ELR (cell line): ENCODE measurements at regions not wholly inside any gene's neighbourhood (a gene's known extent, or its start where the extent isn't known, plus 50 kb on each side); places are given as distances from the start of the nearest gene placed in this dataset.

ENCODE experiments used
- DNase-seq: peaks from one replicate; pipeline ENCODE4 v3.0.0-alpha.2; 2015; ENCODE audit warnings: low read depth

DNA sequence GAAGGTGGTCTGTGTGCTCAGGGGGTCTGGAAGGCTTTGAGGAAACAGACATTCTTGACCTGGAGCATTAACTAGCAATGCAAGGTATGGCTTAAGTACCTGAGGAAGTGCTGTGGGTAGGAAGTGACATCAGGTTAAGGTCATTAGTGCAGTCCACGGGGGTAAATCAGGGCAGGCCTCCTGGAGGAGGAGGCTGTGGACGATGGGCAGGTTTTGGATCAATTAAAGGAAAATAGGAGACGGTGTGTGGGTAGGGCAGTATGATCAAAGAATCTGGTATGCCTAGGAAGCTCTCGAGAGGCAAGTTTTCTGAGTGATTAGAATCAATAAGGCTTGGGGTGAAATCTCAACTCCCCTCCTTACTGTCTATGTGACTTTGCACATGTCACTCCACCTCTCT, 295.3 kb downstream of the AACS start:
- DNase-seq, result no peak

DNA sequence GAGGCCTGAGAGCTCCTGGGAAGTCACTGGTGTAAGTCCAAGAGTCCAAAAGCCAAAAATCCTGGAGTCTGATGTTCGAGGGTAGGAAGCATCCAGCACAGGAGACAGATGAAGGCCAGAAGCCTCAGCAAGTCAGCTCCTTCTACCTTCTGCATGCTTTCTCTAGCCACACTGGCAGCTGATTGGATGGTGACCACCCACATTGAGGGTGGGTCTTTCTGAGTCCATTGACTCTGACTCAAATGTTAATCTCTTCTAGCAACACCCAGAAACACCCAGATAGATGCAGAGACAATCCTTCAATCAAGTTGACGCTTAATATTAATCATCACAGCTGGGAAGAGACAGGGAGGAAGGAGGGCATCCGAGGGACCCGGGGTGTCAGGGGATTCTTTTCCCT, 305.8 kb downstream of the AACS start:
- DNase-seq, result no peak

DNA sequence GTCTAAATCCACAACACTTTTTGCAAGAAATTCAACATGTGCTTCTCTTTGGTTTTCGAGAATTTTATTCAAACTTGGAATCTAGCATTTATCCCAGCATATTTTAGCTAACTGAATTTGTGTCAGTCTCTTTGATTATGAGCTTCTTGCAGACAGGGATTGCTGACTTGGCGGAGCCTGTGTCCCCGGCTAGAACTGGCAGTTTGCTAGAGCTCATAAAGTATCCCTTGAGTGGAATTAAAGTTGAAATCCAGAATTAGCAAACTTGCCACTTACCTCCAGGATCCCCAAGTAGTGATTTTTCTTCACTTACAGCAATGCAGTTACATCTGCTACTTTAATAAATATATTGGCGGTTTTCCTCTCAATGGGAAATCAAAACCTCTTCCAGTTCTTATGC, 306.9 kb downstream of the AACS start:
- DNase-seq, result no peak

DNA sequence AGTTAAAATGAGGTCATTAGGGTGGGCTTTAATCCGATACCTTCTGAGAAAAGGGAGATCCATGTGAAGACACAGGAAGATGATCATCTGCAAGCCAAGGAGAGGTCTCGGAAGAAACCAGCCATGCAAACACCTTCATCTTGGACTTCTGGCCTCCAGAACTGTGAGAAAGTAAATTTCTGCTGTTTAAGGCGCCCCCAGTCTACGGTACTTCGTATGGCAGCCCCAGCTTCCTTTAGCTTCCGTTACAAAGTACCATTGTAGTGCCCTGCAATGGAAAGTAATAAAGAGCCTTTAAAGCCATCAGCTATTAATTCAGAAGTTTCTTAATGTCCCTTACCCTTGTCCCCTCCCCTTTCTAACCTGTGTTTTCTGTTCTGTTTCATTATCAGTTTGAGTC, 308.1 kb downstream of the AACS start:
- no peak for DNase-seq

DNA sequence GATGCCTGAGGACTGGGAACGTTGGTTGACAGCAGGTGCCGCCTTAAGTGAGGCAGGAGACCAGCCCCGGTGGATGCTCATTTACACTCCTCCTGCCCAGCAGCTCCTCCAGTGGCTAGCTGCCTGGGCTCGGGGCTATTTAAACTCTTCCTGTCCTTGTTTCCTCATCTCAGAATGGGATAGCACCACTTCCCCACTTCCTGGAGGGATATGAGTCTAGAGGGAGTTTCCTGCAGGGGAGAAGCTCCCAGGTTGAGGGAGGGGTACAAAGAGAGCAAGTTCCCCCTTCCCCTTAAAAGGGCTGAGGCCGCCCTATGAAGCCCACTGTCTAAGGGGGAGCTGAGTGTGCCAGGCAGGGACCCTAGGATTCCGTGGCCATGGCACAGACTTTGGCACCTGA, 311.2 kb downstream of the AACS start:
- DNase-seq, result no peak

DNA sequence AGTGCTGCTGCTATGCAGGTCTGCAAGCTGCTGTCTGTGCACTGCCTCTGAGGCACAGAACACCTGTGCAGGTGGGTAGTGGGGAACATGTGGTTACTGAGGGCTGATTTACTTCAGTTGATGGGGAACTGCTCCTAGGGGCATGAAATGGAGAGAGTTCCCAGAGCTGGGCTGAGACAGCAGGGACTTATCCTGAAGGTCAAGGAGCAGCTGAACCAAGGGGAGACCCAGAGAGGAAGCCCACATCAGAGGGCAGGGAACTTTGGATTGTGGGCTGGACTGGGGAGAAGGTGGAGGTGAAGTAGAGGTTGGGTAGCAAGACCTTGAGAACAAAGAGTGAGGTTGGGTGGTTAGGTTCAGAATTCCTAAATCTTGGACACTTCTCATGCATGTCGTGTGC, 311.9 kb downstream of the AACS start:
- DNase-seq, result no peak

DNA sequence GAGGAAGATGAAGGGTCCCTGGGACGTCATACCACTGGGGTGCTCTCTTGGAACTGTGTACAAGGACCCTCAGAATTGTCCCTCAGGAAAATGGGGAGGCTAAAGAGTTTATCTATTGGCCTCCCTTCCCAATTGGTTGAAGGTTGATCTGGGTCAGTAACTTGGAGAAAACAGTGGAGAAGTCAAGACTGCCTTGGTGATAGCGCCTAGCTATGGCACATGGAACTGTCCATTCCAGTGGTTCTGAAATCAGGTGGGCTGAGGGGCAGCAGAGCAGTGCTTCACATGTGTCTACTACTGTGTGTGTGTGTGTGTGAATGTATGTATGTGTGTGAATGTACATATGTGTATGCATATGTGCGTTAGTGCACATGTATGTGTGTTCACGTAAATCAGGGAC, 316.1 kb downstream of the AACS start:
- no peak for DNase-seq

DNA sequence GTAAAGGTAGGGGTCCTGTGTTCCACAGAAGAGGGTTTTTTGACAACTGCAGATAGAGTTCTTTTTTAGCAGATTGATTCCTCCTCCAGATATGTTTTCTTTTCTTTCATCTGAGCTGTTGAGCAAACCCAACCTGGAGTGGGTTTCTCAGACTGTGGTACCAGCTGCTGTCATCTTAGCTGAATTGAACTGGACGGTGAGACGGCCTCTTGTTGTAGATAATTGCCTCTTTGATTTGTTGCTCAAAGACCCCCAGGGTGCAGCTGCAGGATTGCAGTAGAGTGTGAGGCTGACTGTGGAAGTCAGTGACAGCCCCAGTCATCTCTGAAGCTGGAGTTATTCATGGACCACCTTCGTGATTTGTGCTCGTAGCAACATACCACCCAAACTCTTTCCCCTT, 317.7 kb downstream of the AACS start:
- DNase-seq, result no peak

DNA sequence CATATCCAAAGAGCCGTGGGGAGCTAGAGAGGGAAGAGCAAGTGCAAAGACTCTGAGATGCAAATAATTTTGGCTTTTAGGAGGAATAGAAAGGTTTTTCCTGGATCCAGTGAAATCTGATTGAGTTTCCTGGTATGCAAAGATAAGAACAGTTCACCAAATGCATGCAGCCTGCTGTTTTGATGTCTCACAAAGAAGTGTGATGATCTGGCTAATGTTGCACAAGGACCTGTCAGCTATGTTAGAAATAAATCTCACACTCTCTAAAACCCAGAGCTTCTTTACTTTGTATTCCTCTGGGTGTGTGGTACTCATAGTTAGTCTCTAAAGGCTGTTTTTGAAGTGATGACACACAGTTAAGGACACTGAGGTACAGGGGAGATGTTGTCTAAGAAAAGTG, 321.4 kb downstream of the AACS start:
- no peak for DNase-seq

DNA sequence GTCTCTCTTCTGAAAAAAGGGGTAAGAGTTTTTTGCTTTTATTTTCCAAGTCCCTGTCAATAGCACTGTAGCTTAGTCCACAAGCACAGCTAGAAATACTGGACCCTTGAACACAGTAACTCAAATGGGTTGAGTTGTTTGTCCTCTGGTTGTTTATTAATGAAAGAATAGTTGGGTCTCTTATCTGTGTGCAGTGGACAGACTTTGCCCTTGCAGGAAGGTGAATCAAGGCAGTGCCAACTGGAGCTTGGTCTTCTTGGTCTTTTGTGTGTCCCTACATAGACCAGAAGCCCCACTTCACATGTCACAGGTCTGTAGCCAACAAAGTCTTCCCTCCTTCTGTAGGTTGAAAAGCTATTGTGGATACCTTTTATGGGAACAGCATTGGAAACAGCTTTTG, 322.0 kb downstream of the AACS start:
- no peak for DNase-seq

DNA sequence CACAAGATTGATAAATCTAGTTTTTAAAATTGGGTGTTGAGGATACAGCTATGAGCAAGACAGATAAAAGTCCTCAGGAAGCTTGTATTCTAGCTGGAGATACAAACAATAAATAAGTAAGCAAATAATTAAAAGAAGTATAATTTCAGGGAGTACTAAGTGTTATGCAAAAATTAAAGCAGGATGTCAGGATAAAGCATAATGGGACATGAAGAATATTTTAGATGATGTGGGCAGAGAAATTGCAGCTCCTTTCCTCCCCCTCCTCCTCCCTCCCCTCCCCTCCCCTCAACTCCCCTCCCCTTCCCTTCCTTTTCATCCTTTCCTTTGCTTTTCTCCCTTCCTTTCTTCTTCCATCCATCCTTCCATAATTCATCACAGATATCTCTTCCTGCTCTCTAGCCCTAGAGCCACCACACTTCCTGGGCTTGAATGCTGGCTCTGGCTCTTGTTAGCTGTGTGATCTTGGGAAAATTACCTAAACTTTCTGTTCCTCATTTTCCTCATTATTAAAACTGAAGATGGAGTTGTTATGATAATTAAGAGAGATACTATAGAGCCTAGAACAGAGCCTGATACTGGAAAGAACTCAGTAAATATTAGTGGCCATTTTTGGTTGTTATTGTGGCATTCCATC, 323.9 kb downstream of the AACS start:
- no peak for DNase-seq

DNA sequence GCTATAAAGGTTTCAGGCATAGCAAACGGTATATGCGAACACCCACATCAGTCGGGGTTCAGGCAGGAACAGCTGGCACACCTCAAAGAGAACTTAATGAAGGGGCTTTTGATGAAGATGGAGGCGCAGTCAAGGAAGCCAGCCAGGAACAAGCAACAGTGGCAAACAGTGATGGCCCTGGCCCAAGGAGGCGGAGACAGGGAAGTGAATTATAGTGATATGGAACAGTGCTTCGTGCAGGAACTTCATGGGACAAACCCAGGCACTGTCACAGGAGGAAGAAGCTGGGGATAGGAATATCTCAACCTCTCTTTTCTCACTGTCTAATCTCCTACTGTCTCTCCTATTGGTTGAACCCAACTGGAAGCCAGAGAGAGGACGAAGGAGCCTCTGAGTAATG, 328.3 kb downstream of the AACS start:
- DNase-seq, result no peak

DNA sequence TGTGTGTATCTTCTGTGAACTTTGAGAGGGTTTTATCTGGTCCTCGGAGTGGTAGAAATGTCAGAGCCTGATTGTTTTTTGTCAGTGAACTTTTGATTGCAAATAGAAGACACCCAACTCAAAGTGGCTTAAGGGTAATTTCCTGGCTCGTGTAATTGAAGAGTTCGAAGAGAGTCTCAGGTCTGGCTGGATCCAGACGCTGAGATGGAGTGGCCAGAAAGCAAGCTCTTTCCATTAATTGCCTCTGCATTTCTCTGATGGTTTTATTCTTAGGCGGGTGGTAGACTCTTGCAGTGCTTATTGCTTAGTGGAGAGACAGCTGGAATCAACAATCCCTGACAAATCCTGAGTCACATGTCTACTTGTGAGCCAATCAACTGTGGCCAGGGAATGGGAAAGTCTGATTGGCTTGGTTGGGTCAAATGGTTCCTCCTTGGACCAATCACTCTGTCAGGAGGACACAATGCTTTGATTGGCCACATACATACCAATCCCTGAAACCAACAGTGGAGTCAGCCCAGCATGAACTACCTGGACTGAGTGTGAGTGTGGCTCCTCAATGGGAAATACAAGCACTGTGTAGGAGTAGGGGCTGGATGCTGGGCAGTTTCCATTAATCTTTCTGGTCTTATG, 330.5 kb downstream of the AACS start:
- DNase-seq, result no peak

DNA sequence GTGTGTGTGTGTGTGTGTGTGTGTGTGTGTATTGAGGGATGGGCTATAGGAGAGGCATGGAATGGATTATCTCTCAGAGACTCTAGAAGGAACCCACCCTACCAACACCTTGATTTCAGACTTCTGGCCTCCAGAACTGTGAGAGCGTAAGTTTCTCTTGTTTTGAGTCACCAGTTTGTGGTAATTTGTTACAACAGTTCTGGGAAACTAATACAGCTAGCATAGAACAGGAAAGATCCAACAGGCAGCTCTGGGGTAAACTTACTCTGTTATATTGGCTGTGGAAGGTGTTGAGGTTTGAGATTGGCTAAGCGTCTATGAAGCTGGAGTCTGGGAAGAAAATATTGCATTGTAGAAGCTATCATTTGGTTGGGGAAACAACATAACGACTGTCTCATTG, 334.3 kb downstream of the AACS start:
- DNase-seq, result no peak

DNA sequence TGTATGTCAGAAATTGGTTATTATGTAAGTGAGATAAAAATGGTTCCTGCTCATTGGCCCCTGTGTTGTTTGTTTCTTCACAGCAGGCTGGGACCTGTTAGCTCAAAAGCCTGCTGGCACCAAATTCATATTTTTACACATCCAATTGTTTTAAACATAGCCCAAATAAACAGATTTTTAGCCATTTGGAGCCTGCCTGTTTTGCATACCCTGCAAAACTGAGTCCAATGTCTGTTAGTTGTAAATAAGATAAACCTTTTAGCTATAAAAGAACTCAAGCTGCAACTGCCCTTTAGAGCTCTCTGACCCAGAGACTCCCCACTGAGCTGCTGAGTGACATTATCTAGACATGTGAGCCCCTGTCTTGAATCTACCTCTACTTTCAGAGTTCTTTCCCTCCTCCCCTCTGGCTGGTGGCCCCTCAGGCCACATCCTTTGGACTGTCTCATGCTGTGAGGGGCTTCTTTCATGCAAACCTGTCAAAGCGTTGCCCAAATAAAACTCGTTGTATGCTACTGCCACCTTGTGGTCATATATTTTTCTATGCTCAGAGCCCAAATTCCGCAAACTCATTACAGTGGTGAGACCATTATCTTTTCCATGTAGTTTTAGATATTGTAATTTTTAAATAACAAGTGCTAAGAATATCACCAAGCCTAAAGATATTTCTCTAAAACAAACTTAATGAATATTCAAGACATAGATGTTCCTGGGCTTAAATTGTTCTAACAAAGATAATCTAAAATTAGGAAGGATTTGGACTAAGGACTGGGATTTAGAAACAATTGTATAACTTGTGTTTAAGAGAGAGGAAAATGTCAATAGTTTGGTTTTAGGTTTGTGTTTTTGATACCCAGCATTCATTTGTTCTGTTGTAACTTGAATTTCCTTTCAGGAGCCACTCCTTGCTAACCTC, 337.9 kb downstream of the AACS start:
- DNase-seq, result peak; percentile 46

DNA sequence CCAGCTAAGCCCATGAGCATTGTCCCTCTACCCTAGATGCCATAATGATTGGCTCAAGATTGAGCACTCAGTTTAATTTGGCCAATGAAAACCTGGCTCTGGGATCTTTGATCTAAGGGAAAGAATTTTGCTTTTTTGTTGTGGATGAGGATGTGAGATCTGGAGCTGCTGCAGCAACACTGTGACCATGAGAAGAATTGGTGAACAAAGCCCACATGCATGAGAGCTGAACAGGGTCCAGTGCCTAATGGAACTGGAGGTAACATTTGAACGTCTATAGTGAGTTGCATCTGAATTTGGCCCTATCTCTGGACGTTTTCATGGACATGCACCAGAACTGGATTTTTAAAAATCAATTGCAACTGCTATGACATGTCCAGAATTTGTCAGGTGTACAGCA, 338.6 kb downstream of the AACS start:
- no peak for DNase-seq

DNA sequence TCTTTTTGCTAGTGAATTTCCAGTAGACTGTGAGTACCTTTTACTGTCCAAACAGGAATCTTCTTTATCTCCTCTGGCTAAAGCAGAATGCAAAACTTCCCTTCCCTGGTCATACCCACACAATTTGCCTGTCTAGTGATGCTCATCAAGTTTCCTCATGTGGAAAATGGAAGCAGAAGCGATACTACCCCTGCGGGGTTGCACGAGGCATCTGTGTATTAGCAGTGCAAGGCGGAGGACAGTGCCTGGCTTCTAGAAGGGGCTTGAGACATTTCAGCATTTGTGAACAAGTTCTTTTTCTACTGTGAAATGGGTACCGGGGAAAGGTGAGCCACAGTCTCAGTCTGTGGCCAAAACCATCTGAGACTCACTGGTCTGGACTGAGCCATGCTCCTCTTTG, 340.9 kb downstream of the AACS start:
- DNase-seq, result no peak

DNA sequence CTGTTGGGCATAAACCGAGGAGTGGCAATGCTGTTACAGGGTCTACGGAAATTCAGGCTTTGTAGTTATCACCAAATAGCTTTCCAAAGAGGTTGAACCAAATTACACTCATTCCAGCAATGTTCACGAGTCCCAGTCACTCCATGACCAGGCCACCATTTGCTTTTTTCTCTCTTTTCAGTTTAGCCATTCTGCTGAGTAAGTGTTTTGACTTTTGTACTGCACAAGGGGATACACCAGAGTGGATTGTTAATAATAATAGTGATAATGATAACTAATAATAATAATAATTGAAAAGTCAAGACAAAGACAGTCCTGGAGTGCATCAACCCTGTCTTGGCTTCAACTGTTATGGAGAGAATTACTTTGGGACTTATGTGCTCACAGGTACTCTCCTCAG, 343.5 kb downstream of the AACS start:
- DNase-seq, result no peak

DNA sequence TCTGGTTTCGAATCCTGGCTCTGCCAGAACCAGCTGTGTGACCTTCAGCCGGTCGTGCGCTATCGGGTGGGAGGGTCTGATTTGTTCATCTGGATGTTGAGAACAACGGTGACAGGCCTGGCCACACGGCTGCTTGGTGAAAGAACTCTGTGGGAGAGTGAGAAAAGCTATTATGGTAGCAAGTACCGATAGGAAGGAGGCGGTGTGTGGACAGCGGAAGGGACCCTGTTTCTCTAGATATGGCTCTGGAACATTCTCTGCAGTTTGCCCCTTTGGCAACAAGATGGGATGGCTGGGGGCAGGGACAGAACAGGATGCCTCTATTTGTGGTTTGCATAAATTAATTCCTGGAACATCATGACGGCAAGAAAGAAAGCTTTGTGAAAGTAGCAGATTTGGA, 347.3 kb downstream of the AACS start:
- DNase-seq, result no peak

DNA sequence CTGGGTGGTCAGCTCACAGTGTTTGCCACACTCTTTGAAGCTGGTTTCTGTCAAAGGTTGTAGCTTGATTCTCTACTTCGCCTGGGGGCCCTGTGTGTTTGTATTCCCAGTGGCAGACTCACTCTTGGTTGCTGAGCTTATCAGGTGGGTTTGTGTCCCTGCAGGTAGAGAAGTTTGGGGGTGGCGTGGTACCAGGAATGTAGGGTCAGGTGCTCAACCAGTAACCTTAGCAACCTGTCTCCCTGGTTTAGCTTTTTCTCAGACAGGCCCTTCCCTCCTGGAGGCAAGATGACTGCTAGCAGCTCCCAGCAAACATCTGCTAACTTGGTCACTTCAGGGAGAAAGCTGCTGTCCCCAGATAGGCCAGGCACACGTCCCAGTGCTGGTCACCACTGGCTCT, 352.2 kb downstream of the AACS start:
- no peak for DNase-seq

DNA sequence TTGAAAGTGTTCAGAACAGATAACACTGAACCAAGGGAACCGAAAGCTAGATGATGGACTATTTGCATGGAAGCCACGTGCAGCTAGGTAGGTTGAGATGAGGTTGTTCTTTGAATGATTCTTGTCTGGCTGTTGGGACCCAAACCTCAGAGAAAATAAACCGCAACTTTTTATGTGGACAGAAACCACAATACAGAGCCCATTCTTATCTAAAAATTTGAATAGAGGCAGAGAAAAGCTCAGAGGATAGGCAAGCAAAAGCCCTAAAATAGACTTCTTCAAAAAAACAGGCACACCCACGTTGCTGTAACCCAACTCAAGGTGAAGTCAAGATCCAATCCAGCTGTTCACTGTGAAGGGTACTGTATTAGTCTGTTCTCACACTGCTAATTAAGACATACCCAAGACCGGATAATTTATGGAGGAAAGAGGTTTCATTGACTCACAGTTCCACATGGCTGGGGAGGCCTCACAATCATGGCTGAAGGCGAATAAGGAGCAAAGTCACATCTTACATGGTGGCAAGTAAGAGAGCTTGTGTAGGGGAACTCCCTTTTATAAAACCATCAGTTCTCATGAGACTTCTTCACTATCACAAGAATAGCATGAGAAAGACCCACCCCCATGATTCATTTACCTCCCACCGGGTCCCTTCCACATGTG, 353.8 kb downstream of the AACS start:
- DNase-seq, result no peak

DNA sequence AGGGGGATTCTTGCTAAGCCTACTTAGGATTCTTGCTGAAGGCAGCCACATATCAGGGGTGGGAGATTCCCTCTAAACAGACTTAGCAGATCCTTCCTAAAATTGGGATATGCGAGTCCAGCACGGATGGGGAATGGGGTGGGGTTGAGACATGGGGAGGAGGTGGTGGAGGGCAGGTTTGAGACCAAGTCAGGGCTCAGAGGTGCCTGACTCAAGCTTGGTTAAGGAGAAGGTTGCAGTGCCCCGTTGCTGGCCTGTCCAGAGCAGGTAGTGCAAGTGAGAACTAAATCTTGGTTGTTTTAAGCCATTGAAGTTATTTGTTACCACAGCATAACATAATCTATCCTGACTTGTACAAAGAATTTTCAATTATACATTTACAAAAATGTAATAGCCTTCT, 359.7 kb downstream of the AACS start:
- no peak for DNase-seq

DNA sequence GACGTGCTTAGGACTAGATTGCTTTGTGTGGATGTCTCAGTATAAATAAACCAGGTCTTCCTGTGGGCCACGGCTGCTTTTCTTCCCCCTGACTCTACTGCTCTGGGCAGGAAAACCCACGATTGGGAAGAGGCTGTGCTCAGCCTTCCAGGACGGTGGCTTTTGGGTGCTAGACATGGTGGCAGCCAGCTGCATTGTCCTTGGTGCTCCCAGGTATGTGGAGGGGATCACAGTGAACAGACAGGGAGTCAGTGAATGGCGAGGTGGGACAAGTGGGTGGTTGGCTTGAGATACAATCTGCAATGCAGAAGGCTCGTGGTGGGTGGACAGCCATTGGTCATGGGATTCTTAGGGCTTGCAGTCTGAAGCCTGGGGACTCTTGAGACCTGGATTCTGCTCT, 366.3 kb downstream of the AACS start:
- DNase-seq, result no peak
